ENCODE measurements at regions not wholly inside any gene's neighbourhood (a gene's known extent, or its start where the extent isn't known, plus 50 kb on each side); places are given as distances from the start of the nearest gene placed in this dataset.

DNA sequence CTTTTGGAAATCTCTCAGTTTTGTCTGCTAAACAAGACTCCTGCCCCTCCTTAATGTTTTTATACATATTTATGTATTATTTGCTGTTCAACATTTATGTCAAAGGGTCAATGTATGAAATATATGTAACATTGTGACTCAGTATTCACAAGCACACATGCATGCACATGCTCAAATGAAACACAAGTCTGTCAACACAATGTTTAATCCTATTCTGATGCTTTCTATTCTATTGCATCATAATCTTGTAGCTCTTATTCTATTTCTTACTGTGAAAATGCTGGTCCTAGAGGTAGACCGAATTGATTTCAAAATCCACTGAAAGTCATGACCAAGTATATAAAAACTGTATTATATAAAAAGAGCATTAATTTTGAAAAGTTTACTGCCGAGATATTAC lies 1463.3 kb downstream of the C4orf33 start:
- no peak for DNase-seq

GRCh38 chr4:130563185-130563888 lies 1467.4 kb downstream of the C4orf33 start:
- DNase-seq = no peak

DNA sequence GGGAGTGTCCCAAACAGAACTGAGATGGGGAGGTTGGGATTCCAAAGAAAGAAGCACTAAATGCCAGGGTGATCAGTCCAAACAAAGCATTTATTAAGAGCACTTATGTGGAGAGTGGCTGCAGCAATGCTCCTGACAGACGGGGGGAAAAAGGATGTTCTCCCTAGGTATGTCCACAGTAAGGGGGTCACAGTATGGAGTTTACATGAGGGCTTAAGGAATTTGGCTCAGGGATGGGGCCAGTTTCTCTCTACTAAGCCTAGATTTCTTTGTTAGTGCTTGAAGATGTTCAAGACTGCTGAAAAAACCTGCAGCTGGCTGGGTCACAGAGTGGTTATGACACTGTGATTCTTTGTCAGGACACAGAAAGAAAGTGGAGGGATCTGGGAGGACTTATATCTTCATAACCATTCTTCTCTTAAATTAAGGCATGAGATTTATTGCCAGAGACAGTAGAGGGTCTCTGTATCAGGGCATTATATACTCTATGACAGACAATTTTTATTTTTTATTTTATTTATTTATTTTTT lies 1468.0 kb downstream of the C4orf33 start:
- DNase-seq = no peak

GRCh38 chr4:130568746-130569145 lies 1472.8 kb downstream of the C4orf33 start:
- no peak for DNase-seq

DNA sequence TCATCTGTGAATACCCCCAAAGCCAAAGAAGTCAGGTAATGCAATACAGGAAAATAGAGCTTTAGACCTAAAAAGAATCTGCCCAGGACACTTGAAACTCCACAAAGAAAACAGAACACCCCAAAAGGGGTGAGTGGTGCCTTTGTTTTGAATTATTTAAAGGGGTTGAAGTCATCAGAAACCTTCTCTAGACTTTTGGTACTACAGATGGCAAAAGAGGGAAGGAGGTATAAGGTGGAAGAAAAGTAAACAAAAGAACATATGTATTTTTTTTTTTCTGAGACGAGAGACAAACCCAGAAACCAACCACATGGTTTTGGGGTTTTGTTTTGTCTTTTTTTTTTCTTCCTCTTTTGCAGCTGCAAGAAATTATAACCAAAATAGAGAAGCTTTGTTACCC lies 1477.8 kb downstream of the C4orf33 start:
- DNase-seq = no peak

DNA sequence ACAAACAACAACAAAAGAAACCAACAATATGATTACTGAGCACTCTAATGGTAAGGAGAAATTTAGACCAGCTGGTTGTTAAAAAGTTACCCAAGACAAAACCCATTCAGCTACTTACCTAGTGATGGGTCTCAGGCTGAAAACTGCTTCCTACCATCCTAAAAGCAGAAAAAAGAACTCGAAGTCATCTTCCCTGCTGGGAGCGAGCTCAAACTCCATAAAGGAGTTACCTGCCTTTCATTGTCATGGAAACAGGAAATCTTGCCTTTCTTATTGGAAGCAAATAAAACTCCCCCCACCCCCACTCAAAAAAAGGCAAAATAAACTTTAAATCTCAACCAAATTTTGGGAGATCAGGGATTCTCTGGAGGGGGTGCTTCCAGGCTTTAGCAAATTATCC lies 1478.3 kb downstream of the C4orf33 start:
- no peak for DNase-seq

DNA sequence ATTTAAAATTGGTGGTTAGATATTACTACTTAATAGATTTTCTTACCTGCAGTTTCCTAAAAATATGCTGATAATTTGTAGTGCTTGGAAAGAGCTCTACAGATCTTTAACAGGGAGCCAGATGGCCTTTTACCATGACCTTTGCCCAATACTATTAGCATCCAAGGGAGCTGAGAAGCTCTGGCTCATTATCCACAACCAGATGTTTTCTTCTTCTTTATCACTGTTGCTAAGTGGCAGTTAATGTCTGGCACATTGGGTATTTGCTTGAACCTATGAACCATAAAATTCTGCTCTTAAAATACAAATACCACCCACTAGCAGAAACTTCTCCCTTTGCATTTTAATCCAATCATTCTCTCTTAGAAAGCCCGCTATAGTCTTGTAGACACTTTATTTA lies 1480.3 kb downstream of the C4orf33 start:
- DNase-seq = no peak

DNA sequence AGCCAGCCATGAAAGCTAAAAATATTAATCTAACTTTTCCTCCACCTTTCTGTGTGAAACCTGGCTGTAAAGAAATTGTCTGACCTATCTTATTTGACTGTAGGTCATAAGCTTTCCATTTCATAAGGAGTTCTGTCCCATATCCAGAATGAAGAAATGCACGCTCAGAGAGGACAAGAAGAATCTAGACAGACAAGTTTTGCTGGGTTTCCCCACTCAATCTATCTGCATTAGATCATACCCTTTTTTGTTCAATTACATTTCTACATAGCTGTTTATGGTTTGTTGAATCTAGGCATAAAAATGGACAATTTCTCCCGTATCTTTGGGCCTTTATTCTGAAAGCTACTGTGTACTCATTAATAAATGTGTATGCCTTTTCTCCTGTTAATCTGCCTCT lies 1495.1 kb downstream of the C4orf33 start:
- DNase-seq = no peak

DNA sequence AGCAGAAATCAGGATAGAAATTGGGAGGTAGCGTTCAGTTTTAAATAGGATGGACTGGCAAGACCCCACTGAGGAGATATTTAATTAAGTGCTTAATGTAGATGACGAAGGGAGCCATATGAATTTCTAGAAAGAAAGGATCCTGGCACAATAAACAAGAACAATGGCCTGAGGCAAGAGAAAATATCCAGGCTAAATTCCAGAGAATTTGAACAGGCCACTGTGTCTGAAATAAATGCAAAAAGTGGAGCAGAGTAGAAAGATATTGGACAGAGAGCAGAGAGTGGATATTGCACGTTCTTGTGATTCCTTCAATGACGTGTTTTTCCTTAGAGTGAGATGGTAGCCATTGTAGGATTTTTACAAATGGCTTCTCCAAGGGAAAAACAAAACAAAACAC lies 1504.8 kb downstream of the C4orf33 start:
- DNase-seq = no peak

DNA sequence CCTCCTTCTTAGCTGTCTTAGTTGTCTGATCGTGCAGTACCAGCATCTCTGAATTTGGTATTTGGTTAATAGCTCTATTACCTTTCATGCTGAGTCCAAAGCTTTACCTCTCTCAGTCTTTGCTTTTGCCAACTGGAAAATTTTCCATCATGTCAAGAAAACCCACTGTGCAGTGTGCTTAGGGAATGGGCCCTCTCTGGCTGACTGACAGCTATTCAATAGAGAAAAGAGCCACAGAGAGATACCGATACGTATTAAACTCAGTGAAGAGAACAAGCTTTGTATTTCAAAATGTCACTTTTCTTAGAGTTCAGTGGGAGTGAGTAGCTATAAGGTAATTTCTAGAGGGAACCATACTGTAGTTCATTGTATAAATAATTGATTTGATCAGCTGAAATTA lies 1507.1 kb downstream of the C4orf33 start:
- DNase-seq = no peak

DNA sequence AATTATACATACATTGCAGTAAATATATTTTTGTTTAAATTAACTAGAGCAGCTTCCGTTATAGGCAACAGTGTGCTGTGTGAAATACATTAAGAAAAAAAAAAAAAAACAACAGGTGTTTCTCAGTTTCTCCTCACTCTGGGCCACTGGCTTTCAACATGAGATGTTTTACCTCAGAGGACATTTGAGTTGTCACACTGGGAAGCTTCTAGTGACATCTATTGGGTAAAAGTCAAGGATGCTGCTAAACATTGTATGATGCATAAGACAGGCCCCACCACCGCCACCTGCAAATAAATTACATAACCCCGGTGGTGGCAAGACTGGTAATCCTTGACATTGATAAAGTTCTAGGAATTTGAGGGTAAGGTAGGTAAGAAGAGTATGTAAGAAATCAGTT lies 1512.2 kb downstream of the C4orf33 start:
- no peak for DNase-seq

DNA sequence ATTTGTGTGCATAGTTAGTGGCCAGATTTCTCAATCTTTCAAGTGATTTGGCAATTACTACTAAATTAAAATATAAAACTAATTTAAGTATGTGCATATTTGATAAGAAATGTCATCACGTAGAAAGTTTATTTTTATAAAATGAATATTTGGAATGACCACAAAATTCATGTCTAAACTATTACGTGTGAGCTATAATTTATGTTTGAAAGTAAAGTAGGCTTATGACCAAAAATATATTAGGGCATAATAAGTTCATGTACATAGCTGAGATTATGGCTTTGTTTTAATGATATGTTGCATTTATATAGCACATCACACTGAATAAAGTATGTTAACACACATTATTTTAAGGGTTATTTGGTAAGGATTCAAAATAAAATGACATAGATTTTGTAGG lies 1532.6 kb downstream of the C4orf33 start:
- no peak for DNase-seq

DNA sequence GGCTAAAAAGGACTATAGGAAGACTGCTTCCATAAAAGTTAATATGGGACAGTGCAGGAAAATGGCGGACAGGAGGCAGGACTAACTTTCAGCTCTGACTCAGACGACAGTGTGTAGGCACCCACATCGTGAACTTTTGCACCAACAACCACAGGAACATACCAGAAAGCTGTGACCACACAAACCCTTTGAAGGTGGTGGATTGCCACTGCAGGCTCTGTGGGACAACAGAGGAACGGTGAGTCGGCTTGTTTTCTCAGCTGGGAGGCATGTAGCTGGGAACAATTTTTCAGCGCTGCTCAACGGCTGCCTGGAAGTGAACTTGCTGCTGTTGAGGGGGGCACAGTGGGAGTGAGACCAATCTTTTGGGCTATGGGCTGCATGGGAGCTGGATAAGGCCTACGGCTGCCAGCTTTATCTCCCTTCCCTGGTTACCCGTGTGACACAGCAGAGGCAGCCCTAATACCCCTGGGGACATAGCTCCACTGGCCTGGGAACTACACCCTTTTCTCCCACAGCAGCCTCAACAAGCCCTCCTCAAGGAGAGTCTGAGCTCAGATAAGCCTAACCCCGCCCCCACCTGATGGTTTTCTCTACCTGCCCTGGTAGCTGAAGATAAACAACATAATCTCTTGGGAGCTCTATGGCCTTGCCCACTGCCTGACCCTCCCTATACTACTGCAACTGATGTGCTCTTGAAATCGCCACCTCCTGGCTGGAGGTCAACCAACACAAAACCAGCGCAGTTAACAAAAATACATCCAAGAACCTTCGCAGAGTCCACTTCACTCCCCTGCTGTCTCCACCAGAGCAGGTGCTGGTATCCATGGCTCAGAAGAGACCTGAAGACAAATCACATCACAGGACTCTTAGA lies 1537.0 kb downstream of the C4orf33 start:
- no peak for DNase-seq

DNA sequence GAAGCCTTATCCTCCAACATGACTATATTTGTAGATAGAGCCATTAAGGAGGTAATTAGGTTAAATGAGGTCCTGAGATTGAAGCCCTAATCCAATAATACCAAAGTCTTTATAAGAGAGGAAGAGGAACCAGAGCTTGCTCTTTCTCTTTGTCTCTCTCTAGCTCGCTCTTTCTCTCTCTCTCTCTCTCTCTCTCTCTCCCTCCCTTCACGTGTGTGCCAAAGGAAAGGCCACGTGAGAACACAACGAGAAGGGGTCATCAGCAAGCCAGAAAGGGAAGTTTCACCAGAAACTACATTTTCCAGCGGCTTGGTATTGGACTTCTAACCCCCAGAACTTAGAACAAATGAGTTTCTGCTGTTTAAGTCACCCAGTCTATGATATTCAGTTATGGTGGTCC lies 1540.5 kb downstream of the C4orf33 start:
- no peak for DNase-seq

- DNase-seq = no peak
Measured at GRCh38 chr4:130640592-130640991, 1544.6 kb downstream of the C4orf33 start.

DNA sequence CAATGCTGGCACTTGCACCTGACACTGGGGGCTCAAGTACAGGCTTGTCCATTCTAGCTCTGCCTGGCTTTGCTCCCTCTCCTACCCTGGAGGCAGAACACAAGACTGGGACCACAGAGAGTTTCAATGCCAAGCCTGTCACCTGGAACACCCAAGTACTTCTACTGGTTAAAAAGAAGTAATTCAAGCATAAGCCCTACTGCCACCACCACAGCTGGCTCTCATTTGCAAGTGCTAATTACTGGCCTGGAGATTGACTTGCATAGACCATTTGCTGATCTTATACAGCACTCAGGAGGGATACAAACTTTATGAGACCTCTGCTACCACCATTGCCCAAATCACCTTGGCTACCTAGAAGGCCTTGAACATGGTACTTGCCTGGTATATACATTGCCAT lies 1550.9 kb downstream of the C4orf33 start:
- no peak for DNase-seq

GRCh38 chr4:130648570-130648969 lies 1552.6 kb downstream of the C4orf33 start:
- DNase-seq = no peak

DNA sequence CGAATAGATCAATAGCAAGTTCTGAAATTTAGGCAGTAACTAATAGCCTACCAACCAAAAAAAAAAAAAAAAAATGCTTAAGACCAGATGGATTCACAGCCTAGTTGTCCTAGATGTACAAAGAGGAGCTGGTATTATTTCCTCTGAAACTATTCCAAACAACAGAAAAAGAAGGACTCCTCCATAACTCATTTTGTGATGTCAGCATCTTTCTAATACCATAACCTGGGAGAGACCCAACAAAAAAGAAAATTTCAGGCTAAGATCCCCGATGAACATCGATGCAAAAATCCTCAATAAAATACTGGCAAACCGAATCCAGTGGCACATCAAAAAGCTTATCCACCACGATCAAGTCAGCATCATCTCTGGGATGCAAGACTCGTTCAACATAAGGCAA lies 1557.9 kb downstream of the C4orf33 start:
- no peak for DNase-seq

DNA sequence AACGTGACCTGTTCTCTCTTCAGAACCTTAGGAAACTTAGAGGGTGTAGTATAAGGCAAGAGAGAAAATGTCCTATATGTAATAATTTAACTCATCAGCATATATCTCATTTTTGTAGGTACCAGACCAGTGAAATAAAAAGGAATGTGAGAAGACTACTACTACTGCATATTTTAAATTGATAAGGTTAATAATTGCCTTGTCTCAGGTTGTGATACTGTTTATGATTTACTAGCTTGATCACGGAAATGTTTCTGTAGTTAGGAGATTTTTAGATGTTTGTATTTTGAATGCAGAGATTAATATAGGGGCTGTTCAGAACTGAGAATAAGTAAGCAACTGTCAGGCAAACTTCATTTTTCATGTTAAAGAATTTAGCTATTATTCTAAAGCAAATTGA lies 1563.4 kb downstream of the C4orf33 start:
- no peak for DNase-seq

DNA sequence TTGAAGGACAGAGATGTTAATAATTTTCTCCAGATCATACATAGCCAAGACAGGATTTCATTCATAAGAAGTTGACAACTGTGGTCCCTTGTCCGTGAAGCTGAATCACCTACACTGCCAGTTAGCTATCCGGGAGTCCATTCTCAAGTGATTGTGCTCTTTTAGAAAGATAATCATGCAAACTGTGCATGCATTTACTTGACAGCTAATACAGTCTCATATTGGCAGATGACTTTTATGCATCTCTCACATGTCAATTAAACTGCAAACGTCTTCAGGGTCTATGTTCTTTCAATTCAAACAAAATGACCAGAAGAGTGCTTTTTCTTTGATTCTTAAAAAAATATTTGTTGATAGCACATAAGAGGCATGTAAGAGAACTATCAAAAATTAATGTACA lies 1572.9 kb downstream of the C4orf33 start:
- DNase-seq = no peak

DNA sequence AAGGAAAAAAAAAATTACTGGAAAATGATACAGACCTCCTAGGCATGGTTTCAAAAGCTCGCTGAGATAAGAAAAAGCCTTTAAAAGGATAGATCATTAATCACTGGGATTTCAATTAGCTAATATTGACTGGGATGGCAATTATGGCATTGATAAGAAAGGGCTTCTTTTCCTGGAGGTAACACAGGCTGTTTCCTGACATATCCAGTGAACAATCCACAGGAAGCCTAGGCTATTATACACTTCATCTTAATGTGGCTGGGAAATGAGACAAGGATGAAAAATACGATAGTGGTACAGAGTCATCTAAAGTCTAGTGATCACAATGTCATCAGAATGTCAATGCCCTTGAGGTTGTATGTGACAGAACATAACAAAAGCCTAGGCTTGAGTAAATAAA lies 1579.3 kb downstream of the C4orf33 start:
- DNase-seq = no peak

DNA sequence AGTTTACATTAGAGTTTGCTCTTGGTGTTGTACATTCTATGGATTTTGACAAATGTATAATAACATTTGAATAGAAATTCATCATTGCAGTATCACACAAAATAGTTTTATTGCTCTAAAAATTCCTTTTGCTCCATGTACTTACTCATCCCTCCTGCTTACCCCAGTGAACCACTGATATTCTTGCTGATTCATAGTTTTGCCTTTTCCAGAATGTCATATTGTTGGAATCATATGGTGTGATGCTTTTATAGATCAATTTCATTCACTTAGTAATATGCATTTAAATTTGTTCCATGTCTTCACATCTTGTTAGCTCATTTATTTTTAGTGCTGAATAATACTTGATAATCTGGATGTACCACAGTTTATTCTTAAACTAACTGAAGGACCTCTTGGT lies 1593.2 kb downstream of the C4orf33 start:
- no peak for DNase-seq

DNA sequence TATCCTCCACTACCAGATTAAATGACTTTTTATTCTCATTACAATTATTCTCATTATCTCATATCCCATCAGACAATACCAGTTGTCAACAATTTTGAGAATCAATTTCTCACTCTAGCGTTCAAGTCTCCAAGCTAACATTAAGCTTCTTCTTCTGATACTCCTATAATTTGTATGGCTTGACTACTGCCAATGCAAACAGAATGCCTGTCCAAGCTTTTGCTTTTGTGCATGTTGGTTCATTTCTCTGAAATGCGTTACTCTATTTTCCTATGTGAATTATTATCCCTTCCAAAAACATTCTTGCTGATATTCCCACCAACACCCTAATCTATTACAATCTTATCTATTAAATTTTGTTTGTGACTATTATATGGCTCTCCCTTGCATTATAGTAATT lies 1602.3 kb downstream of the C4orf33 start:
- DNase-seq = no peak

DNA sequence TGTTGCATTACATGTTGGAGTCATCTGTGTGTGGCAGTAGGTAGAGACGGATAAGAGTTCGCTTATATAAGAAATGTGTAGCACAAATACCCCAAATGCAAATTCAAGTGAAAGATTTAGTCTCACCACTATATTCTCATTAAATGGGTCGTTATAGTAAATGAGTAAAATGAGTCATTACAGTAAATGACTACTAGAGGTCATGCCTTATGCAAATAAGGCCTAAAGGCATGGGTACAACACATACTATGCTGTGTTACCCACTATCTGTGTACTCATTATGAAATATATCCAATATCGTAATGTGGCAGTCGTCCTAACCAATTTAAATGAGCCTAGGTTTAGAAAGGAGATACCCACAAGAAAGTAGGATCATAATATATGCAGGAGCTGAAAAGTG lies 1603.1 kb downstream of the C4orf33 start:
- DNase-seq = no peak
